SU-DHL-6 (cell line): ENCODE measurements at regions not wholly inside any gene's neighbourhood (a gene's known extent, or its start where the extent isn't known, plus 50 kb on each side); places are given as distances from the start of the nearest gene placed in this dataset.

Experiments used
- H2AFZ ChIP-seq: fragments of 200-600 bp; sonication (generic); 2 replicates; pipeline ENCODE4 v1.6.1; 2014; ENCODE audit warnings: low read depth, mild to moderate bottlenecking, moderate library complexity, mixed read lengths, antibody characterized with exemption, low read length; ENCODE audit not compliant: severe bottlenecking
- H3F3A ChIP-seq: fragments of 200-600 bp; shearing (Covaris generic); 2 replicates; pipeline ENCODE4 v1.6.0; 2016; ENCODE audit warnings: antibody characterized with exemption, mild to moderate bottlenecking; ENCODE audit not compliant: insufficient read depth
- H3K27ac ChIP-seq: fragments of 200-600 bp; sonication (generic); 2 replicates; pipeline ENCODE4 v1.5.1; 2016; ENCODE audit warnings: low read depth, mild to moderate bottlenecking, low read length, moderate library complexity, mixed read lengths
- H3K27me3 ChIP-seq: fragments of 200-600 bp; sonication (generic), shearing (Covaris generic); 2 replicates; pipeline ENCODE4 v1.6.0; 2014; ENCODE audit warnings: mild to moderate bottlenecking, low read length
- H3K36me3 ChIP-seq: fragments of 200-600 bp; sonication (generic); 2 replicates; pipeline ENCODE4 v1.6.1; 2014; ENCODE audit warnings: mild to moderate bottlenecking, low read length, mixed read lengths
- H3K4me2 ChIP-seq: fragments of 300-600, 200-600 bp; shearing (Covaris generic), sonication (generic); 2 replicates; pipeline ENCODE4 v1.6.0; 2014; ENCODE audit warnings: low read length, low read depth, mild to moderate bottlenecking; ENCODE audit not compliant: poor library complexity, severe bottlenecking
- H3K4me3 ChIP-seq: fragments of 200-600 bp; sonication (generic); 2 replicates; pipeline ENCODE4 v1.5.1; 2014; ENCODE audit warnings: antibody characterized with exemption, low read length, mild to moderate bottlenecking, mixed read lengths; ENCODE audit not compliant: insufficient read depth, poor library complexity, severe bottlenecking
- H3K79me2 ChIP-seq: fragments of 200-600 bp; sonication (generic); 2 replicates; pipeline ENCODE4 v1.6.1; 2014; ENCODE audit warnings: mild to moderate bottlenecking, low read length, moderate library complexity; ENCODE audit not compliant: insufficient read depth
- H3K9ac ChIP-seq: fragments of 200-600 bp; sonication (generic); 2 replicates; pipeline ENCODE4 v1.7.0; 2014; ENCODE audit warnings: mild to moderate bottlenecking, low read length
- H3K9me2 ChIP-seq: fragments of 200-600 bp; sonication (generic); replicated peaks from 2 replicates; pipeline ENCODE4 v1.6.1; 2014; ENCODE audit warnings: low read length; ENCODE audit not compliant: insufficient read depth
- H3K9me3 ChIP-seq: fragments of 200-600 bp; sonication (generic); 2 replicates; pipeline ENCODE4 v1.6.1; 2014; ENCODE audit warnings: low read length, mixed read lengths; ENCODE audit not compliant: insufficient read depth
- H4K20me1 ChIP-seq: fragments of 200-600 bp; sonication (generic); 2 replicates; pipeline ENCODE4 v1.6.1; 2014; ENCODE audit warnings: low read depth, mild to moderate bottlenecking, antibody characterized with exemption, low read length, moderate library complexity, mixed read lengths
- EZH2phosphoT487 ChIP-seq: fragments of 200-600 bp; sonication (generic), shearing (Covaris generic); conservative IDR thresholded peaks from 2 replicates; pipeline ENCODE4 v1.6.1; 2018; ENCODE audit warnings: mild to moderate bottlenecking, antibody characterized with exemption, low read length, moderate library complexity, mixed read lengths
- TF ChIP-seq, protein P1 (sequence below): fragments of 200-600 bp; sonication (generic); IDR thresholded peaks from one replicate; pipeline ENCODE4 v1.5.1; 2017; ENCODE audit warnings: antibody characterized with exemption, mild to moderate bottlenecking, low read length, moderate library complexity; ENCODE audit not compliant: insufficient read depth, poor library complexity, severe bottlenecking

DNA sequence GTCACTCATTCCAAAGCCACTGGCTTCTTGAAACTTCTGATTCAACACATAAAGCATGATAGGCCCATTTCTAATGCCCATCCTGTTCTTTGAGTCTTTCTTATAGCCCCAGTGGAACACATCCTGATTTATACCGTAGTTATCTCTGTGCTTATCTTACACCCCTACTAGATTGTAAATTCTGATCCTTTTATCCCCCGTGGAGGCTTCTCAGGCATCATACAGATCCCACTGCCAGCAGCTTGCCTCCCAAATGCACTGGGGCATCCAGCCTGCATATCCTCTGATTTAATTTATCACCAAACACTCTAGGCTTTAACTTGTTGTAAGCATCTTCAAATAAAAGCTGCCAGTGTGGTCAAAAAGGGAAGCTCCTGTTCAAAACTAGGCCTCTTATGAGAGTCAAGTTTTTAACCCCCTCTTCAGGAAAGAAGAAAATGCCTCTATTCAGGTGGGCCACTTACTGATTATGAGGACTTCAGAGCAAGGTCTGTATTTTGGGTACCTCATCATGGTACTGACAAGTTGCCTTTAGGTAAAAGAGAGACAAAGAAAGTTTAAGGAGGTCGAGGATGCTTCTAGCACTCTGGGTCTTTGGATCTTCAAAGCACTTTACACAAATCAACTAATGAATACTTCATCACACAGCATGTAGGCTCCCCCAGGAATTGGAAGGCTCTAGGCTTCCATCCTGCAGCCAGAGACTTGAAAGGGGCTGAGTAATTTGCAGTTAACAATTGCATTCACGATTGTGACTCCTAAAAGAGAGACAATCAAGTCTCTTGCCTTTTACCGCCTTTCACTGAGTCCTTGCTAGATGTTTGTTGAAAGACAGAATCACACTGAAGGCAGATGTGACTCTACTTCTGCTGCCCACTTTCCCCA lies 95.8 kb upstream of the LDB2 start:
- H3K27me3 ChIP-seq: no peaks in the 10 kb centered on the region
- no peak overlapping the region for H3K4me2 ChIP-seq
- no peak overlapping the region for H3K9ac ChIP-seq

DNA sequence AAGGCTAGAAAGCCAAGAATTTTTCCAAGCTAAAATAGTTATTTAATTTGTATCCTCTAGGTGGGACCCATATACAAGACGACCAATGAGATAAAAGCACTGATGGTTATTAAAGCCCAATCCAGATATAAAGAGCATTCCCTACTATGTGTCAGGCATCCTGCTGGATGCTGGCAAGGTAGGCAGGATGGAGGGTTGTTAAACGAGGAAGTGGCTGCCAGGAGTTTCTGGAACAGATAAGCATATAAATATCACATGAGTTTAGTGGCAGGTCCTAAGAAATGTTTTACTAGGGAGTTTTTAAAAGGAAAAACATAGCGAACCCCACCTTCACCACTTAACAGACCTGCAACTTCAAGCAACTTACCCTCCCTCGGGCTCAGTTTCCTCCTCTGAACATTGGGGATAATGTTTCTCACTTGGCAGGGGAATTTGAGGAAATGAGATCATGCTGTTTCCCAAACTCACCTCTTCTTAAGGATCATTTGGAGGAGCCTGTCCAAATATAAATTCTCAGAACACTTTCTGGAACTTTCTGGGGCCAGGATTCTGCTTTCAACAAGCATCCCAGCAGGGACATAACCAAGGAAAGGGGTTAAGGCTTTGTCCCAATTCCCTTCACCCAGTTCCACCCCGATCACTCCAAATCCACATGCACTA lies 94.3 kb upstream of the LDB2 start:
- Histone ChIP-seq H4K20me1 (no peaks in the 10 kb centered on the region), H3F3A (no peaks in the 10 kb centered on the region), H3K9me2 (no peaks in the 10 kb centered on the region), H3K27ac (no peak overlapping the region), H3K9ac (no peak overlapping the region), H3K9me3 (no peaks in the 10 kb centered on the region), H3K79me2 (no peaks in the 10 kb centered on the region), H3K4me2 (no peak overlapping the region), H3K4me3 (no peak overlapping the region), H2AFZ (no peak overlapping the region), H3K36me3 (no peaks in the 10 kb centered on the region), H3K27me3 (no peaks in the 10 kb centered on the region)
- TF ChIP-seq, protein P1, sequence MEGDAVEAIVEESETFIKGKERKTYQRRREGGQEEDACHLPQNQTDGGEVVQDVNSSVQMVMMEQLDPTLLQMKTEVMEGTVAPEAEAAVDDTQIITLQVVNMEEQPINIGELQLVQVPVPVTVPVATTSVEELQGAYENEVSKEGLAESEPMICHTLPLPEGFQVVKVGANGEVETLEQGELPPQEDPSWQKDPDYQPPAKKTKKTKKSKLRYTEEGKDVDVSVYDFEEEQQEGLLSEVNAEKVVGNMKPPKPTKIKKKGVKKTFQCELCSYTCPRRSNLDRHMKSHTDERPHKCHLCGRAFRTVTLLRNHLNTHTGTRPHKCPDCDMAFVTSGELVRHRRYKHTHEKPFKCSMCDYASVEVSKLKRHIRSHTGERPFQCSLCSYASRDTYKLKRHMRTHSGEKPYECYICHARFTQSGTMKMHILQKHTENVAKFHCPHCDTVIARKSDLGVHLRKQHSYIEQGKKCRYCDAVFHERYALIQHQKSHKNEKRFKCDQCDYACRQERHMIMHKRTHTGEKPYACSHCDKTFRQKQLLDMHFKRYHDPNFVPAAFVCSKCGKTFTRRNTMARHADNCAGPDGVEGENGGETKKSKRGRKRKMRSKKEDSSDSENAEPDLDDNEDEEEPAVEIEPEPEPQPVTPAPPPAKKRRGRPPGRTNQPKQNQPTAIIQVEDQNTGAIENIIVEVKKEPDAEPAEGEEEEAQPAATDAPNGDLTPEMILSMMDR: no peak
- TF ChIP-seq EZH2phosphoT487: no peak

More for the DNA sequence above, 95.8 kb upstream of the LDB2 start:
- TF ChIP-seq EZH2phosphoT487: no peak
- TF ChIP-seq, protein P1: no peak
- H3K27ac ChIP-seq: no peak overlapping the region
- no peaks in the 10 kb centered on the region for H3K36me3 ChIP-seq
- no peak overlapping the region for H2AFZ ChIP-seq
- no peak overlapping the region for H3K4me3 ChIP-seq
- H3F3A ChIP-seq: no peaks in the 10 kb centered on the region
- H4K20me1 ChIP-seq: no peaks in the 10 kb centered on the region
- no peaks in the 10 kb centered on the region for H3K9me3 ChIP-seq
- no peaks in the 10 kb centered on the region for H3K79me2 ChIP-seq
- no peaks in the 10 kb centered on the region for H3K9me2 ChIP-seq

DNA sequence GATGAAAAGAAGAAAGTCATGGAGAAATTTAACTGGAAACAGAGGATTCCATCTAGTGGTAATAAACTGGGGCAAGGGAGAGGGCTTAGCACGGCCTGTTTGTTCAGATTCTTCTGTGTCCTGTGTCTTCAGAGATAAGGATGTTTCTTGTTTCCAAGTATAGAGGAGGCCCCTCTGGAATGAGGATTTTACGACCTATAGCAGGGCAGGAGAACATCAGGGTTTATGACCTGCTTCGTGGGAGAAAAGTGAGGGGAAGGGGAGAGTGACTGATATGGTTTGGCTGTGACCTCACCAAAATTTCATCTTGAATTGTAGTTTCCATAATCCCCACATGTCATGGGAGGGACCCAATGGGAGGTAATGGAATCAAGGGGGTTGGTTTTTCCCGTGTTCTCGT lies 93.0 kb upstream of the LDB2 start:
- H3K9me3 ChIP-seq: no peaks in the 10 kb centered on the region
- no peaks in the 10 kb centered on the region for H3F3A ChIP-seq
- no peak overlapping the region for H3K9ac ChIP-seq

More for the DNA sequence above, 93.0 kb upstream of the LDB2 start:
- Histone ChIP-seq H4K20me1 (no peaks in the 10 kb centered on the region), H3K27ac (no peak overlapping the region), H3K79me2 (no peaks in the 10 kb centered on the region), H3K9me2 (no peaks in the 10 kb centered on the region), H3K36me3 (no peaks in the 10 kb centered on the region), H2AFZ (no peak overlapping the region), H3K27me3 (no peaks in the 10 kb centered on the region), H3K4me3 (no peak overlapping the region), H3K4me2 (no peak overlapping the region)
- TF ChIP-seq, protein P1: no peak
- no peak for TF ChIP-seq EZH2phosphoT487
